Hepatocyte (in vitro differentiated cells): ENCODE measurements at regions not wholly inside any gene's neighbourhood (a gene's known extent, or its start where the extent isn't known, plus 50 kb on each side); places are given as distances from the start of the nearest gene placed in this dataset.

Source experiments
- DNase-seq: peaks from one replicate; pipeline ENCODE4 v3.0.0-alpha.2; 2016; ENCODE audit warnings: low spot score
- H2AFZ ChIP-seq: fragments of 200-600 bp; sonication (generic); 2 replicates; pipeline ENCODE4 v1.6.0; 2016; ENCODE audit warnings: antibody characterized with exemption, mild to moderate bottlenecking
- H3K27ac ChIP-seq: fragments of 200-600 bp; sonication (generic); 2 replicates; pipeline ENCODE4 v1.5.1; 2016; ENCODE audit warnings: mild to moderate bottlenecking
- H3K27me3 ChIP-seq: fragments of 200-600 bp; sonication (generic); 2 replicates; pipeline ENCODE4 v1.6.1; 2016
- H3K36me3 ChIP-seq: fragments of 200-600 bp; sonication (generic); replicated peaks from 2 replicates; pipeline ENCODE4 v1.5.1; 2016; ENCODE audit warnings: low read depth; ENCODE audit not compliant: insufficient read depth
- H3K4me1 ChIP-seq: fragments of 200-600 bp; sonication (generic); 2 replicates; pipeline ENCODE4 v1.5.1; 2016; ENCODE audit warnings: mild to moderate bottlenecking, moderate library complexity; ENCODE audit not compliant: insufficient read depth
- H3K4me2 ChIP-seq: fragments of 200-600 bp; sonication (generic); 2 replicates; pipeline ENCODE4 v1.6.0; 2016
- H3K4me3 ChIP-seq: fragments of 200-600 bp; sonication (generic); 2 replicates; pipeline ENCODE4 v1.5.1; 2016; ENCODE audit warnings: mild to moderate bottlenecking
- H3K79me2 ChIP-seq: fragments of 200-600 bp; sonication (generic); 2 replicates; pipeline ENCODE4 v1.6.0; 2017; ENCODE audit warnings: mild to moderate bottlenecking
- H3K9me2 ChIP-seq: fragments of 200-600 bp; sonication (generic); replicated peaks from 2 replicates; pipeline ENCODE4 v1.6.0; 2017; ENCODE audit warnings: mild to moderate bottlenecking; ENCODE audit not compliant: insufficient read depth
- H3K9me3 ChIP-seq: fragments of 200-600 bp; sonication (generic); 2 replicates; pipeline ENCODE4 v1.5.1; 2016; ENCODE audit warnings: low read depth, mild to moderate bottlenecking
- H4K20me1 ChIP-seq: fragments of 200-600 bp; sonication (generic); 2 replicates; pipeline ENCODE4 v1.6.0; 2016; ENCODE audit warnings: mild to moderate bottlenecking; ENCODE audit not compliant: insufficient read depth, poor library complexity, severe bottlenecking
- EZH2 ChIP-seq: fragments of 200-600 bp; sonication (generic); IDR thresholded peaks from 2 replicates; pipeline ENCODE4 v1.6.1; 2016; ENCODE audit warnings: antibody characterized with exemption, mild to moderate bottlenecking, borderline replicate concordance
- EZH2phosphoT487 ChIP-seq: fragments of 200-600 bp; sonication (generic); IDR thresholded peaks from one replicate; pipeline ENCODE4 v1.6.1; 2018; ENCODE audit warnings: antibody characterized with exemption, mild to moderate bottlenecking, low read depth, moderate library complexity; ENCODE audit not compliant: unreplicated experiment, severe bottlenecking
- WGBS: methylation state at CpG from one replicate; pipeline ENCODE4 v1.1.6; 2016; ENCODE audit warnings: low lambda C conversion rate; ENCODE audit errors: missing lambda C conversion rate; 5-methylcytosine and 5-hydroxymethylcytosine counted together
- TF ChIP-seq, protein P1 (sequence below): fragments of 200-600 bp; sonication (generic); IDR thresholded peaks from 2 replicates; pipeline ENCODE4 v1.5.1; 2016; ENCODE audit warnings: antibody characterized with exemption, mild to moderate bottlenecking; ENCODE audit not compliant: poor library complexity

DNA sequence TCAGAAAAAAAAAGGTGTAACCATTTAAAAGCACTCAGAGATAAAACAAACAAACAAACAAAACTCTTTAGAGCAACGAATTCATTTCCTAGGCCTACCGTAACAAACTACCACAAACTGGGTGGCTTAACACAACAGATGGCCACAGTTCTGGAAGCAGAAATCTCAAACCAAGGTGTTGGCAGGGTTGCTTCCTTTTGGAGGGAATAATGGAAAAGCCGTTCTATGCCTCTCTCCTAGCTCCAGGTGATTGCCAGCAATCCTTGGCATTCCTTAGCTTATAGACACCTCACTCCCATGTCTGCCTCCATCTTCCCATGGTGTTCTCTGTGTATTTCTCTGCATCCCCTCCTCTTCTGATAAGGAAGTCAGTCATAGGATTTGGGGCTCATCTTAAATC is 200.4 kb downstream of the RAB38 start:
- H3K4me3 ChIP-seq: no peak overlapping the region
- no peak overlapping the region for H3K4me2 ChIP-seq
- H3K9me3 ChIP-seq: no peaks in the 10 kb centered on the region
- DNase-seq: no peak
- no peaks in the 10 kb centered on the region for H3K9me2 ChIP-seq
- H3K27me3 ChIP-seq: no peaks in the 10 kb centered on the region
- WGBS: 76% methylated on average over 3 of the region's 3 CpGs
- no peak overlapping the region for H2AFZ ChIP-seq
- H3K79me2 ChIP-seq: no peaks in the 10 kb centered on the region
- no peak overlapping the region for H3K27ac ChIP-seq
- no peaks in the 10 kb centered on the region for H4K20me1 ChIP-seq
- no peaks in the 10 kb centered on the region for H3K36me3 ChIP-seq
- H3K4me1 ChIP-seq: no peaks in the 10 kb centered on the region
- TF ChIP-seq, protein P1, sequence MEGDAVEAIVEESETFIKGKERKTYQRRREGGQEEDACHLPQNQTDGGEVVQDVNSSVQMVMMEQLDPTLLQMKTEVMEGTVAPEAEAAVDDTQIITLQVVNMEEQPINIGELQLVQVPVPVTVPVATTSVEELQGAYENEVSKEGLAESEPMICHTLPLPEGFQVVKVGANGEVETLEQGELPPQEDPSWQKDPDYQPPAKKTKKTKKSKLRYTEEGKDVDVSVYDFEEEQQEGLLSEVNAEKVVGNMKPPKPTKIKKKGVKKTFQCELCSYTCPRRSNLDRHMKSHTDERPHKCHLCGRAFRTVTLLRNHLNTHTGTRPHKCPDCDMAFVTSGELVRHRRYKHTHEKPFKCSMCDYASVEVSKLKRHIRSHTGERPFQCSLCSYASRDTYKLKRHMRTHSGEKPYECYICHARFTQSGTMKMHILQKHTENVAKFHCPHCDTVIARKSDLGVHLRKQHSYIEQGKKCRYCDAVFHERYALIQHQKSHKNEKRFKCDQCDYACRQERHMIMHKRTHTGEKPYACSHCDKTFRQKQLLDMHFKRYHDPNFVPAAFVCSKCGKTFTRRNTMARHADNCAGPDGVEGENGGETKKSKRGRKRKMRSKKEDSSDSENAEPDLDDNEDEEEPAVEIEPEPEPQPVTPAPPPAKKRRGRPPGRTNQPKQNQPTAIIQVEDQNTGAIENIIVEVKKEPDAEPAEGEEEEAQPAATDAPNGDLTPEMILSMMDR: no peak
- TF ChIP-seq EZH2 (no peak), EZH2phosphoT487 (no peak)

DNA sequence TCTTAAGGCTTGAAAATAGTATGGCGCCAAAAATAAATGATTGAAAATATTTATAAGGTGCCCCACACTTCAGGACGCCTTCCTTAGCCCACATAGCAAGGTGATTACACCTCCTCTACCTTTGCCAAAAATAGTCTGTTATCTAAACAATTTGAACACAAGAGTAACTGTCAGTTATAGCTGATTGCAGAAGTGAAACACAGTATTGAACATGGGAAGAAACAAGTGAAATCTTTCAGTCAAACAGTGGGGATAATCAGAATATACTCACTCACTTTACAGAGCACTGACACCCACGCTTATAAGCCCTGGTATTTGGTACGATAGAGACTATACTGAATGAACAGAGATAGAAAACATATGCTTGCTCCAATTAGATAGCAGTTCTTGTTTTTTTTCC is 203.1 kb downstream of the RAB38 start:
- Histone ChIP-seq H3K27me3 (no peaks in the 10 kb centered on the region), H3K4me3 (no peak overlapping the region), H2AFZ (no peak overlapping the region), H3K36me3 (no peaks in the 10 kb centered on the region), H4K20me1 (no peaks in the 10 kb centered on the region), H3K4me2 (no peak overlapping the region), H3K27ac (no peak overlapping the region), H3K9me2 (no peaks in the 10 kb centered on the region), H3K79me2 (no peaks in the 10 kb centered on the region), H3K4me1 (no peaks in the 10 kb centered on the region), H3K9me3 (no peaks in the 10 kb centered on the region)
- TF ChIP-seq EZH2phosphoT487: no peak
- TF ChIP-seq, protein P1: no peak
- TF ChIP-seq EZH2: no peak
- no peak for DNase-seq
- 82% methylated on average over 4 of the region's 4 CpGs for WGBS

DNA sequence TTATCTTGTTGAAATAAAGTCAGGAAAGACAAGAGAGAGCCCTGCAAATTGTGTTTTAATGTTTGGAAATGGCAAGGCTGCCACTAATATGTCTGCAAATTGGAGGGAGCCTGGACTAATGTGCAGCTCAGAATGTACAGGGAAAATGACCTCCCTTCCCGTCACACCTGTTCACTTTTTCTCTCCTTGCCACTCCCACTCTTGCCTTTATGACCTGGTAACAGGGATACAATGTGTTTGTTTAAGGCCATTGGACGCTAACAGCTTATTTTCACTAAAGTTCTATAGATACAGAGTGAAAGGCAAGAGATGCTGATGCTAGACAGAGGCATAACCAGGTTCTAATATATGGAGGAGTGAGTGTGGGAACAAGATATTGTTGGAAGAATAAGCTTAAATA is 203.9 kb downstream of the RAB38 start:
- WGBS: 52% methylated on average over 2 of the region's 2 CpGs
- TF ChIP-seq, protein P1: no peak
- TF ChIP-seq EZH2phosphoT487: no peak
- TF ChIP-seq EZH2: no peak
- Histone ChIP-seq H3K4me3 (no peak overlapping the region), H3K4me1 (no peaks in the 10 kb centered on the region), H3K27me3 (no peaks in the 10 kb centered on the region), H3K27ac (no peak overlapping the region), H3K79me2 (no peaks in the 10 kb centered on the region), H3K4me2 (no peak overlapping the region), H2AFZ (no peak overlapping the region), H3K36me3 (no peaks in the 10 kb centered on the region), H3K9me3 (no peaks in the 10 kb centered on the region), H3K9me2 (no peaks in the 10 kb centered on the region), H4K20me1 (no peaks in the 10 kb centered on the region)
- DNase-seq: peak; percentile 11

DNA sequence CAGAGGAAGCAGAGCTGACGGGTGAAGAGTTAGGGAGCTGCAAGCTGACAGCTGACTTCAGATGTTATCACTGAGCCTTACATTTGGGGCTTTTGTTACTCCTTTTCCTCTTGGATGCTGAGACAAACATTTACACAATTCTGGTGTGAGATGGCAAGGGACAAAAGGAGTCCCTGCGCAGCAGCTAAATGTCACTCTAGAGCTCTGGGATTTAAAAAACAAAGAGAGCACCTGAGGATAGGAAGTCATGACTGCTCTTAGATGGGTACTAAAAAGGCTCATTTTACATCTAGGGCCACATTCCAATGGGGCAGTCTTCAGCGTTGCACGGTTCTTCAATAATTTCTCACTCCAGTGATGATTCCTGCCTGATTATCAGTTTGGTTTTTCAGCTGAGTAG is 204.5 kb downstream of the RAB38 start:
- 87% methylated on average over 4 of the region's 4 CpGs for WGBS
- no peak overlapping the region for H2AFZ ChIP-seq
- no peaks in the 10 kb centered on the region for H3K9me3 ChIP-seq
- H3K27me3 ChIP-seq: no peaks in the 10 kb centered on the region
- no peaks in the 10 kb centered on the region for H3K4me1 ChIP-seq
- DNase-seq: no peak
- H3K4me3 ChIP-seq: no peak overlapping the region
- no peak overlapping the region for H3K27ac ChIP-seq
- no peak overlapping the region for H3K4me2 ChIP-seq
- no peaks in the 10 kb centered on the region for H3K79me2 ChIP-seq
- no peaks in the 10 kb centered on the region for H3K9me2 ChIP-seq
- H3K36me3 ChIP-seq: no peaks in the 10 kb centered on the region
- TF ChIP-seq EZH2phosphoT487 (no peak), EZH2 (no peak)
- TF ChIP-seq, protein P1: no peak
- no peaks in the 10 kb centered on the region for H4K20me1 ChIP-seq
